ENCODE measurements at regions not wholly inside any gene's neighbourhood (a gene's known extent, or its start where the extent isn't known, plus 50 kb on each side); places are given as distances from the start of the nearest gene placed in this dataset.

DNA sequence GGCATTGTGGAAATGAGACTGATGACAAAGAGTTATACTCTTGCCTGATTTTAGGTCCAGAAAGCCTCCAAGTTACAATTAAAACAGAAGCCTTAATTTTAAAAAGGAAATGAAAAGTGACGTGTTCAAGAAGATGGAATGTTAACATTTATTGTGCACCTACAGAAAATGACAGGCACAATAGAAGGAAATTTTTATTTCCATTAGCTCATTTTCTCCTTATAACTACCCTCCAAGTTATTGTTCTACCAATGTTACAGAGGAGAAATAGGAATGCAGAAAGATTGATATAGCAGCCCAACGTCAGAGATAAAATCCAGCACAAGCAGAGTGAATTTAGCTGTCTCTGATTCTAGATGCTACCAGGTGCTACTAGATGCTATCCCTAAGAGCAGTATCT lies 736.9 kb upstream of the KIRREL3 start:
- TF ChIP-seq, protein P1, sequence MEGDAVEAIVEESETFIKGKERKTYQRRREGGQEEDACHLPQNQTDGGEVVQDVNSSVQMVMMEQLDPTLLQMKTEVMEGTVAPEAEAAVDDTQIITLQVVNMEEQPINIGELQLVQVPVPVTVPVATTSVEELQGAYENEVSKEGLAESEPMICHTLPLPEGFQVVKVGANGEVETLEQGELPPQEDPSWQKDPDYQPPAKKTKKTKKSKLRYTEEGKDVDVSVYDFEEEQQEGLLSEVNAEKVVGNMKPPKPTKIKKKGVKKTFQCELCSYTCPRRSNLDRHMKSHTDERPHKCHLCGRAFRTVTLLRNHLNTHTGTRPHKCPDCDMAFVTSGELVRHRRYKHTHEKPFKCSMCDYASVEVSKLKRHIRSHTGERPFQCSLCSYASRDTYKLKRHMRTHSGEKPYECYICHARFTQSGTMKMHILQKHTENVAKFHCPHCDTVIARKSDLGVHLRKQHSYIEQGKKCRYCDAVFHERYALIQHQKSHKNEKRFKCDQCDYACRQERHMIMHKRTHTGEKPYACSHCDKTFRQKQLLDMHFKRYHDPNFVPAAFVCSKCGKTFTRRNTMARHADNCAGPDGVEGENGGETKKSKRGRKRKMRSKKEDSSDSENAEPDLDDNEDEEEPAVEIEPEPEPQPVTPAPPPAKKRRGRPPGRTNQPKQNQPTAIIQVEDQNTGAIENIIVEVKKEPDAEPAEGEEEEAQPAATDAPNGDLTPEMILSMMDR (IDR thresholded peaks at IDR 0.05) = no peak
- TF ChIP-seq POLR2A (IDR thresholded peaks at IDR 0.05) (no peak), POLR2AphosphoS5 (IDR thresholded peaks at IDR 0.05) (no peak), EP300 (IDR thresholded peaks at IDR 0.05) (no peak)
- Histone ChIP-seq H3K27ac (no peak overlapping the region), H3K27me3 (no peaks in the 10 kb centered on the region), H3K9me3 (no peaks in the 10 kb centered on the region), H3K36me3 (no peaks in the 10 kb centered on the region), H3K4me3 (no peak overlapping the region), H3K4me1 (no peaks in the 10 kb centered on the region)
- 64% methylated on average over 2 of the region's 2 CpGs for WGBS
- no peak for DNase-seq (ENCODE audit: low spot score in 2 of 2)

DNA sequence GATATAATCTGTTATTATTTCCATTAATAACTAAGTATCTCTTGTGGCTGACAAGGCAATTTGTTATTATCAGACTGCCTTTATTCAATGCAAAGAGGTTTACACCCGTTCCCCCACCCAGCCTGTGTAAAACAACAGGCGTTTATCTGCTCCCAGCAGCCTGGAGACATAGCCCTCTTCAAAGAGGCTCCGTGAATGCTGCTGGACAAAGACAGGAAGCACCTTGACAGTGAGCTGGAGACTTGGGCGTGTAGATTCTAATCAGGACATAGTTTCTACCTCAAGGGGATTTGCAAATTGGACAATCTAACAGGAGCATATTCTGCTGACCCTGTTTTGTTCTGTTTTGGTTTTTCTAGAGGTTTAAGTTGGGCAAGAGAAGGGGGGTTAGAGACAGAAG lies 733.0 kb upstream of the KIRREL3 start:
- no peaks in the 10 kb centered on the region for H3K27me3 ChIP-seq
- no peak overlapping the region for H3K4me3 ChIP-seq
- TF ChIP-seq EP300 (IDR thresholded peaks at IDR 0.05) = no peak
- TF ChIP-seq, protein P1 (IDR thresholded peaks at IDR 0.05) = no peak
- no peak for TF ChIP-seq POLR2AphosphoS5 (IDR thresholded peaks at IDR 0.05)
- TF ChIP-seq POLR2A (IDR thresholded peaks at IDR 0.05) = no peak
- no peak for DNase-seq (ENCODE audit: low spot score in 2 of 2)
- no peaks in the 10 kb centered on the region for H3K36me3 ChIP-seq
- H3K4me1 ChIP-seq = no peaks in the 10 kb centered on the region
- no peak overlapping the region for H3K27ac ChIP-seq
- no peaks in the 10 kb centered on the region for H3K9me3 ChIP-seq
- WGBS = 5% methylated on average over 4 of the region's 4 CpGs

DNA sequence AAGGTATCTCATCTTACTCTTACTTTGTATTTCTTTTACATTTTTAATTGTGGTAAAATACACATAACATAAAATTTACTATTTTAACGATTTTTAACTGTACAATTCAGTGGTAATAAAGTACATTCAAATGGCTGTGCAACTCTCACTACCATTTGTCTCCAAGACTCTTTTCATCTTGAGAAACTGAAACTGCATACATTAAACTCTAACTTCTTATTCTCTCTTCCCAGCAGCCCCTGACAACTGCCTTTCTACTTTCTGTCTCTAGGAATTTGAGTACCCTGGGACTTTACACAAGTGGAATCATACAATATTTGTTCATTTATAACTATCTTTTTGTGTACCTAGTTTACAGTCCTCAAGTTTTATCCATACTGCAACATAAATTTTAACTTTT lies 725.8 kb upstream of the KIRREL3 start:
- TF ChIP-seq POLR2A (IDR thresholded peaks at IDR 0.05) (no peak), POLR2AphosphoS5 (IDR thresholded peaks at IDR 0.05) (no peak), EP300 (IDR thresholded peaks at IDR 0.05) (no peak)
- TF ChIP-seq, protein P1 (IDR thresholded peaks at IDR 0.05) = no peak
- no peaks in the 10 kb centered on the region for H3K36me3 ChIP-seq
- 67% methylated on average over 1 of the region's 1 CpG for WGBS

DNA sequence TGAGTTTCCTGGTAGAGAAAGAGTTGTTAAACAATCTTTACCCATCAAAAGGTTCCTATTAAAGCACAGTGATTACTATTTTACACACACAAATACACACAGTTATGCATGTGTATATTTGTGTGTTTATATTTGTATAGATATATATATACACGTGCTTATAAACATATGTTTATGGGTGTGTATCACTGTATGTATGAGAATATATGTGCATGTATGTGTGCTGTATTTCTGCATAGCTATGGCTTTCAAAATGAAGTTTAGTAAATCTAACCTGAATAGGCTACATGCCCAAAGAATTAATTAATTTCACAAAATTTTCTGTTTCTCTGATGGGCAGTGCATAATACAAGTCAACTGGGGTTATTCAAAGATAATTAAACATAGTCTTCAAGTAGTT lies 723.1 kb upstream of the KIRREL3 start:
- no peak for DNase-seq (ENCODE audit: low spot score in 2 of 2)
- no peaks in the 10 kb centered on the region for H3K36me3 ChIP-seq
- no peaks in the 10 kb centered on the region for H3K9me3 ChIP-seq
- TF ChIP-seq, protein P1 (IDR thresholded peaks at IDR 0.05) = no peak
- no peak for TF ChIP-seq POLR2A (IDR thresholded peaks at IDR 0.05)
- no peak for TF ChIP-seq POLR2AphosphoS5 (IDR thresholded peaks at IDR 0.05)
- TF ChIP-seq EP300 (IDR thresholded peaks at IDR 0.05) = no peak
- H3K27ac ChIP-seq = no peak overlapping the region
- WGBS = 74% methylated on average over 1 of the region's 1 CpG
- H3K27me3 ChIP-seq = no peaks in the 10 kb centered on the region
- H3K4me3 ChIP-seq = no peak overlapping the region
- no peaks in the 10 kb centered on the region for H3K4me1 ChIP-seq

More for the DNA sequence above, 725.8 kb upstream of the KIRREL3 start:
- no peak for DNase-seq (ENCODE audit: low spot score in 2 of 2)
- Histone ChIP-seq H3K27ac (no peak overlapping the region), H3K4me3 (no peak overlapping the region), H3K27me3 (no peaks in the 10 kb centered on the region), H3K4me1 (no peaks in the 10 kb centered on the region), H3K9me3 (no peaks in the 10 kb centered on the region)

DNA sequence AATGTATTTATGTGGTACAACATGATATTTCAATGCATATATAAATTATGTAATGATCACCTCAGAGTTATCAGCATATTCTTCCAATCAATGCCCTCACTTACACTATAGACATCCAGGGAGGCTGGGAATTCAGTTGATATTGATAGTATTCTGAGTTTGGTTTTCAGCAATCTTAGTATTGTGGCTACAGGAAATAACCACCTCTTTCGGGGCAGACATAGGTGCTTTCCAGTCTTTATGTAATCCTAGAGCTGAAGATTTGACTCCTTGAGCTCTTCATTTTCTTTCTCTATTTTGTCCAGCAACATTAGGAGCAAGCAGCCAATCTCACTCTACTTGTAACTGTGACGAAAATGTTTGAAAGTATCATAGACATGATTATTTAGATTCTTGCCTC lies 712.7 kb upstream of the KIRREL3 start:
- Histone ChIP-seq H3K9me3 (no peaks in the 10 kb centered on the region), H3K36me3 (no peaks in the 10 kb centered on the region), H3K27me3 (no peaks in the 10 kb centered on the region), H3K4me1 (no peaks in the 10 kb centered on the region), H3K4me3 (no peak overlapping the region), H3K27ac (no peak overlapping the region)
- 87% methylated on average over 2 of the region's 2 CpGs for WGBS
- TF ChIP-seq, protein P1 (IDR thresholded peaks at IDR 0.05) = no peak
- TF ChIP-seq POLR2AphosphoS5 (IDR thresholded peaks at IDR 0.05) (no peak), EP300 (IDR thresholded peaks at IDR 0.05) (no peak), POLR2A (IDR thresholded peaks at IDR 0.05) (no peak)
- no peak for DNase-seq (ENCODE audit: low spot score in 2 of 2)

All from suprapubic skin (tissue), 4 donors.